ENCODE measurements at regions not wholly inside any gene's neighbourhood (a gene's known extent, or its start where the extent isn't known, plus 50 kb on each side); places are given as distances from the start of the nearest gene placed in this dataset.
"Not testable (repeated sequence)": the region's sequence is repeated elsewhere in the genome, so short reads cannot be mapped to it uniquely, and the experiment has no call there.

- not testable (repeated sequence) for TF ChIP-seq EZH2 (IDR thresholded peaks at IDR 0.05; ENCODE audit: insufficient read depth, poor library complexity, severe bottlenecking); EZH2phosphoT487 (IDR thresholded peaks at IDR 0.05; ENCODE audit: insufficient read depth, low read depth)
Observed at GRCh38 chr3:39739658-39740057, 69.8 kb upstream of the MYRIP start.
